ENCODE measurements at regions not wholly inside any gene's neighbourhood (a gene's known extent, or its start where the extent isn't known, plus 50 kb on each side); places are given as distances from the start of the nearest gene placed in this dataset.

GRCh38 chr5:93993161-93993560, 251.8 kb upstream of the POU5F2 start:
- TF ChIP-seq CTCF (IDR thresholded peaks at IDR 0.05; ENCODE audit: low read depth, low read length): no peak
- TF ChIP-seq EZH2phosphoT487 (IDR thresholded peaks at IDR 0.05; ENCODE audit: low read depth): no peak
